ENCODE measurements at regions not wholly inside any gene's neighbourhood (a gene's known extent, or its start where the extent isn't known, plus 50 kb on each side); places are given as distances from the start of the nearest gene placed in this dataset.

DNA sequence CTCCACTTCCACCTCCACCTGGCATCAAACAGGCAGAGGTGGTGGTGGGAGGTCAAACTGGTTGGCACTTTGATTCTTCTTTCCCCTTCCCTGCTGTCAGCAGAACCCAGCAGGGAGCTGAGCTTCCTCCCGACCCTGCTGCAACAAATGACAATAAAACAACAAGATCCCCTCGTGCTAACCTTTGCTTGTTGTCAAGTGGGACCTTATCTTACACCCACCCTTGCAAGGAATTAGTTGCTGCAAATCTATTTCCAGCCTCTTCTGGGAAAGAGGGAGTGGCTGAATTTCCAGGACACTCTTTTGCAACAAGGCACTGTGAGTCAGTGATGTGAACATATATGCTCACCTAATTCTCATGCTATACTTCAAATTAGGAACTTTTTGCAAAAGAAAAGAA lies 655.1 kb downstream of the DSC3 start:
- Mint-ChIP-seq H3K4me1 (no peaks in the 10 kb centered on the region), H3K9me3 (peaks cover 15% of the 10 kb centered on the region), H3K27ac (no peak overlapping the region), H3K4me3 (no peak overlapping the region), H3K36me3 (ENCODE audit: low read depth) (no peaks in the 10 kb centered on the region), H3K27me3 (no peaks in the 10 kb centered on the region)
- ChIA-PET CTCF (no interaction called here), POLR2A (no interaction called here)
- DNase-seq: no peak

DNA sequence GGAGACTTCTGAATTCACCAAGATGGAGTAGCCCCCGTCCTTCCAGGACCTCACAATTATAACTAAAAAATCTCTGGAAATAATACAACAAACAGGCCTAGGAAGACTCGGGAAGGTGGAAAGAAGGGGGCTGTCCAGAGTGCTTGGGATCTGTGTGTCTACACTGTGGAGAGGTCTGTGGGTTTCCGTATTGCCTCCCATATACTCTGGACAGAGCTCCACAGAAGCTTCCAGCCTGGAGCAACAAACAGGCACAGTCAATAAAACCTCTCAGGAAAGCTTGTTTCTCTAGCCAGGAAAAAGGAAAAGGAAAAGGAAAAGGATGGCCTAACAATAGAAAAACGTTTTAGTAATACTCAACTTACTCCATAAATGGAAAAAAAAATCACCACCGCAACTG lies 655.9 kb downstream of the DSC3 start:
- no peaks in the 10 kb centered on the region for H3K4me1 Mint-ChIP-seq
- no peak overlapping the region for H3K27ac Mint-ChIP-seq
- no peak for DNase-seq
- no peak overlapping the region for H3K4me3 Mint-ChIP-seq
- no peaks in the 10 kb centered on the region for H3K36me3 Mint-ChIP-seq (ENCODE audit: low read depth)
- POLR2A ChIA-PET: no interaction called here
- no peaks in the 10 kb centered on the region for H3K27me3 Mint-ChIP-seq
- CTCF ChIA-PET: no interaction called here
- peaks cover 16% of the 10 kb centered on the region for H3K9me3 Mint-ChIP-seq

DNA sequence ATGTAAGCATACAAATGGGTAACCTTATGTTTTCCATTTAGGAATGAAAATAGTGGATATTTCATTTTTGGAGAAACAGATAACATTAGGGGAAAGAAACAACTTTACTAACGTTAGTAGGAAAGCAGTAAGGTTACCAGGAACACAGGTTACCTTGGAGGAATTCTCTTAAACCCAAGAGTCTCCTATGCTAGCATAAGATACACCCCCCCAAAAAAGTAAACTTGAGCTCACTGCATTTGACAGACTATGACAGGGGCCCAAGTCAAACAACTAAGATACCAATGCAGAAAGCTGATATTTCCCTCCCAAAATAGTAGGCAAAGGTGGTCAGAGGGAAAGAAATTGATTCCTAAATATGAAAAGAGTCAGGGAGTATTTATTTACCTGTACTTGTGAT lies 656.9 kb downstream of the DSC3 start:
- H3K4me1 Mint-ChIP-seq: no peaks in the 10 kb centered on the region
- CTCF ChIA-PET: no interaction called here

DNA sequence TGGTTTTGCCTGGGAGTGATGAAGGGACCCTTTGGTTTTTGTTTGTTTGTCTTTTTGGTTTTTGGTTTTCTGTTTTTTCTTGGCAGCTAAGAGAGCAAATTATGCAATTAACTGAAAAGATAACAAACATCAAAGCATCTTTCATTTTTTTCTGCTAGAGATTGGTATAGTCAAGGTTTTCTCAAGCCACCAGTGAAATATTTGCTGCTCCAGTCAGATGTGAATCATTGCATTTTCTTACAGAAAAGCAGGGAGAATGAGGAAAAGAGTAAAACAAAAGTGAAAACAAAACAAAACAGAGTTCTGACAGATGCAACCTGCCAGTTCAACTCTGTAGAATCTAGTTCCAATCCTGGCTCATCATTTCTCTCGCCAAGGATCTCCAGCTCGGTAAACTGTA lies 660.7 kb downstream of the DSC3 start:
- no peak overlapping the region for H3K27ac Mint-ChIP-seq
- no peak for DNase-seq
- H3K4me1 Mint-ChIP-seq: no peaks in the 10 kb centered on the region
- no peaks in the 10 kb centered on the region for H3K27me3 Mint-ChIP-seq
- peaks cover 30% of the 10 kb centered on the region for H3K9me3 Mint-ChIP-seq
- POLR2A ChIA-PET: no interaction called here
- H3K4me3 Mint-ChIP-seq: no peak overlapping the region
- H3K36me3 Mint-ChIP-seq (ENCODE audit: low read depth): no peaks in the 10 kb centered on the region
- CTCF ChIA-PET: no interaction called here

More for the DNA sequence above, 656.9 kb downstream of the DSC3 start:
- Mint-ChIP-seq H3K27ac (no peak overlapping the region), H3K4me3 (no peak overlapping the region), H3K27me3 (no peaks in the 10 kb centered on the region), H3K36me3 (ENCODE audit: low read depth) (no peaks in the 10 kb centered on the region), H3K9me3 (peaks cover 19% of the 10 kb centered on the region)
- DNase-seq: no peak
- POLR2A ChIA-PET: no interaction called here

DNA sequence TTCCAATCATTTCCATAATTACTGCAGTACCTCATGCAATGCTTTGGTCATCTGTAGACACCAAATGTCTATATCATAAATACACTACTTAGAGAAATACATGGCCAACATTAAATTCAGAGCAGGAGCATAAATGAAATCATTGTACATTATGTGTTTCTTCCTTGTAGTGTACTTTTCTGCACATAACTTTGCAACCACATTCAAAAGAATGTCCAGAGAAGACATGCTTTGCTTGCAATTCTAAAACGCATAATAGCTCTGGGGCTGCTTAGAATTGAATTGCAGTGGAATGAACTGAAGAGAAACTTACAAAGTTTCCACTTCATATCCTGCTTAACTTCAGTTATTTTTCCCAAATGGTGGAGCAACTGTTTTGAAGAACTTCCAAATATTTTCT lies 664.4 kb downstream of the DSC3 start:
- H3K9me3 Mint-ChIP-seq: peaks cover 27% of the 10 kb centered on the region
- POLR2A ChIA-PET: no interaction called here

DNA sequence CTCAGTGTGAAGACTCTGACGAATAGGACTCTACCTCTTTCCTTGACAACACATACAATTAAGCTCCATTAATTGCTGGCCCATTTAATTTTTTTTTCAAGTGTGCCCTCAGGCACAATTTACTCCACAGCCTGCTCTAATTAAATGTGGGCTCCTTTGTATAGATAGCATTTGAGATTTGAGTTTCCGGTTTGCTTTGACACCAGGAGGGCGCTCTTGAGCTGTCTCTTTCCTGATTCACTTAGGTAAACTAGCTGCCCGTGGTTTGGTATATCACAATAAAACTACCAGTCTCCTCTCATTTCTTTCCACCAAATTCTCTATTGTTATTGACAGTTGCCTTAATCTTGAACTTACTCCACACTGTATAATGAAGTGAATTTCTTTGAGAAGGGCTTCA lies 666.0 kb downstream of the DSC3 start:
- Mint-ChIP-seq H3K9me3 (peaks cover 20% of the 10 kb centered on the region), H3K27me3 (no peaks in the 10 kb centered on the region), H3K27ac (no peak overlapping the region), H3K36me3 (ENCODE audit: low read depth) (no peaks in the 10 kb centered on the region), H3K4me1 (no peaks in the 10 kb centered on the region), H3K4me3 (no peak overlapping the region)
- DNase-seq: no peak
- ChIA-PET CTCF (no interaction called here), POLR2A (no interaction called here)

More for the DNA sequence above, 664.4 kb downstream of the DSC3 start:
- Mint-ChIP-seq H3K27me3 (no peaks in the 10 kb centered on the region), H3K4me3 (no peak overlapping the region), H3K4me1 (no peaks in the 10 kb centered on the region), H3K27ac (no peak overlapping the region), H3K36me3 (ENCODE audit: low read depth) (no peaks in the 10 kb centered on the region)
- CTCF ChIA-PET: no interaction called here
- DNase-seq: no peak

DNA sequence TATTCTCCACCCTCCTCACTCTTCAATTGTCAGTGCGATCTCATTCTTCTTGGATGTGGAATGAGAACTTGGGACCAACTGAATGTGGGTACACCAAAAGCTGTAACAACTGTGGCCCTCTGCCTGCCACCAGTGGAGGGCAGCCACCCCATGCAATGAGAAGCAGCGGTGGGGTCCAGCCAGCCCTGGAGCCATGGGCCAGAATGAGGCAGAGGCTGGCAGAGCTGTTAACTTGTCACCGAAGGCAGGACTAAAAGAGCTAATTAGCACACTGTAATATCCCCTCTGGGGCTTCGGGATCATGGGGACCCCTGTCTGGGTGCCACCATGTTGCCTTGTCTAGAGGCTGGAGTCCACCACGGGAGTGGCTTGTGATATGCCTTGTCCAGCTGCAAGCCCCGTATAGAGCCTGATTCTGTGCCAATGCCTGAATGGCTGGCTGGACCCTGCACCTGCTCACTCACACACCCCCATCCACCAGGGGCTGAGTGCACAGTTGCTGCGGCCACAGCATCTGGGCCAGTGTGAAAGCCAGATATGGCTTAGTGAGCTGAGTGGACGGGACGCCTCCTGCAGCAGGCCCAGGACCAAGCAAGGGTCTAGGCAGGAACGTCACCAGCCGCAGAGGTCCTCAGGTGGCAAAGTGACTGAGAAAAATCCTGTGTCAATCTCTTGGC lies 680.5 kb downstream of the DSC3 start:
- ChIA-PET POLR2A (no interaction called here), CTCF (no interaction called here)
- Mint-ChIP-seq H3K27ac (no peak overlapping the region), H3K27me3 (no peaks in the 10 kb centered on the region), H3K4me1 (no peaks in the 10 kb centered on the region), H3K4me3 (no peak overlapping the region), H3K9me3 (peaks cover 4% of the 10 kb centered on the region), H3K36me3 (ENCODE audit: low read depth) (no peaks in the 10 kb centered on the region)
- DNase-seq: no peak

DNA sequence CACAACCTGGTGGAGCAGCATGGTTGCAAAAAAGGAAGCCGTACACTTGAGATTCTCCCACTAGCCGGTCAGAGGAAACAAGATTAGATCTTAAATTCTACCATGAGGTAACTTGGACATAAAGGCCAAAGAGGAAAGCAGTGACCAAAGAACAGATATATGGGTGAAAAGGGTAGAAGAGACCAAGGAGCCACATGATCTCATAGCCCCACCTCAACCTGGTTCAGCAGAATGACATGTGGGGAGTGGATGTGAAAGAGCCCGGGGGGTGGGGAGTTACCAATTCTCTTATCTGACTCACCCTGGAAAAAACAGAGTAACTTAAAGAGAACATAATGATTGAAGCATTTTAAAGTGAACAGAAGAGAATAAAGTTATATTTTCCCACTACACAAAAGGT lies 683.0 kb downstream of the DSC3 start:
- no peak overlapping the region for H3K27ac Mint-ChIP-seq
- H3K27me3 Mint-ChIP-seq: no peaks in the 10 kb centered on the region
- H3K36me3 Mint-ChIP-seq (ENCODE audit: low read depth): no peaks in the 10 kb centered on the region
- peaks cover 4% of the 10 kb centered on the region for H3K9me3 Mint-ChIP-seq
- DNase-seq: no peak
- H3K4me3 Mint-ChIP-seq: no peak overlapping the region
- POLR2A ChIA-PET: no interaction called here
- CTCF ChIA-PET: no interaction called here
- no peaks in the 10 kb centered on the region for H3K4me1 Mint-ChIP-seq

DNA sequence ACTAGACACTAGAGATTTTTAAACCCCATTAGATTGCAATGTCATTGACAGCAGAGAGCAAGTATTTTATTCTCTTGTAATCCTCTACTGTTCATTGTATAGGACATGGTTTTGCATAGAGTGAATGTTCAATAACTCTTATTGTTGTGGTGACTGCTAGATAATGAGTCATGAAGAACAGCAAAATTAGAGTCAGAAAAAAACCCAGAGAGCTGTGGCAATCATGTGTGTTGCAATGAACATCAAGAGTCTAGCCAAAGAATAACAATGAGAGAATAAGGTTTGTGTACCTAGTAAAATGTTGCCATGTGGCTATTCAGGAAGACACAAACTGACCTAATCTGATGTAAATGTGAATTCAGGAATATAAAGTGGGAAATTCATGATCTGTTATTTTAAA lies 684.0 kb downstream of the DSC3 start:
- no peaks in the 10 kb centered on the region for H3K27me3 Mint-ChIP-seq
- H3K4me1 Mint-ChIP-seq: no peaks in the 10 kb centered on the region
- H3K36me3 Mint-ChIP-seq (ENCODE audit: low read depth): no peaks in the 10 kb centered on the region
- POLR2A ChIA-PET: no interaction called here
- peaks cover 4% of the 10 kb centered on the region for H3K9me3 Mint-ChIP-seq
- H3K4me3 Mint-ChIP-seq: no peak overlapping the region
- no peak for DNase-seq
- H3K27ac Mint-ChIP-seq: no peak overlapping the region
- CTCF ChIA-PET: no interaction called here

DNA sequence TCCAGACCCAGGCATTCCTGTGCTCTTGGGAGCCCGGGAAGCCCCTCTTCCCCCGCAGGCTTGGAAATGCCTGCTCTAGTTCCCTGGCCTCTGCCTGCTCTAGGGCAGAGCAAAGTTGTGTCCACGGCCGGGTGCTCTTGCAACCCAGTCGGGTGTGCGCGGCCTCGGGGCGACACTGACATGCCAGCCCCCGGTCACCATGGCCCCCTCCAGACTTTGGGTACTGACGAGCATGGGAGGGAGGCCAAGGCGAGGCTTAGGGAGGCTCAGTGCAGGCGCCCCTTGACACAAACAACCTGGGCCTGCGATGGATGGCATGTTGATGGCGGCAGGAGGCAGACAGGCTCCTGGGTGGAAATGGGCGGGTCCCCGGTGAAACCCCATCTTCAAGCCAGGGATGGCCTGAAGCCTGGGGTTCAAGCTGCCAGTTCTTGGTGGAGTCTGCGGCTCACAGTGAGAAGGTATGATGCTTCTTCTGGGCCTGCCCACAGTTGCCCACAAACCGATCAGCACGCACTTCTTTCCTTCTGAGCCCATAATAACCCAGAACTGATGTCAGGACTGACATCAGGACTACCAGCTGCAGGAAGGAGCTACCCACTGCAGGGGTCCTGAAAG lies 689.9 kb downstream of the DSC3 start:
- Mint-ChIP-seq H3K27ac (no peak overlapping the region), H3K4me3 (no peak overlapping the region), H3K36me3 (ENCODE audit: low read depth) (no peaks in the 10 kb centered on the region), H3K4me1 (no peaks in the 10 kb centered on the region), H3K27me3 (no peaks in the 10 kb centered on the region), H3K9me3 (peaks cover 15% of the 10 kb centered on the region)
- POLR2A ChIA-PET: no interaction called here
- CTCF ChIA-PET: no interaction called here
- DNase-seq: no peak

DNA sequence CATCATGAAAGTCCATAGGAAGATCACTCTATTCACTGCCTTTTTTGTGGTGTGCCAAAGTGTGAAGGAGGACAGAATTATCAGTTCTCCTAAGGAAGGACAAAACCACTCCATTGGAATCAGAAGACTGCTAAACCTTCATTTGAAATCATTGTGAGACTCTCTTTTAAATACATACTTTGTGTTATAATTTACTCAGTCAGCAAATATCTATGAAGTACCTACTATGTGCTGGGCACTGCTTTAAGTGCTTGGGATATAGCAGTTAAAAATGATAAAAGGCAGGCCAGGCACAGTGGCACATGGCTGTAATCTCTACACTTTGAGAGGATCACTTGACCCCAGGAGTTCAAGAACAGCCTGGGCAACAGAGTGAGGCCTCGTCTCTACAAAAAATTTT lies 692.3 kb downstream of the DSC3 start:
- Mint-ChIP-seq H3K36me3 (ENCODE audit: low read depth) (no peaks in the 10 kb centered on the region), H3K27me3 (no peaks in the 10 kb centered on the region), H3K4me1 (no peaks in the 10 kb centered on the region), H3K9me3 (peaks cover 18% of the 10 kb centered on the region), H3K4me3 (no peak overlapping the region), H3K27ac (no peak overlapping the region)
- no peak for DNase-seq
- ChIA-PET POLR2A (no interaction called here), CTCF (no interaction called here)

DNA sequence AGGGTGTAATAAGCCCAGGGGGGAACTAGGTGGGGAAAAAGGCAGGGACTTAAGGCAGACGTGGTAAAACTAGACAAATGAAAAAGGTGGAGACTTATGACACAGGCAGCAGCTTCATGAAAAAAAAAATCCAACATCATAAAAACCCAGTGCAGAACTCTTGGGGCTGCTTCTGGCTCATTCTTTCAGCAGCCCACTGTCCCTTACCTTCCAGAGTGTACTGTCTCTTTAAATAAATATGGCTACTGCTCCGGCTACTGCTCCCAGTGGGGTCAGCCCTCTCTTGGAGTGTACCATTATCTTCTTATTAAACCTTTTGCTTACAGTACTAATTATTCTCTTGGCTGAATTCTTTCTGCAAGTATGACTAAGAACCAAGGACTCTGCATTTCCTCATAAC lies 699.5 kb downstream of the DSC3 start:
- Mint-ChIP-seq H3K4me1 (no peaks in the 10 kb centered on the region), H3K4me3 (no peak overlapping the region), H3K9me3 (peaks cover 10% of the 10 kb centered on the region), H3K27me3 (no peaks in the 10 kb centered on the region), H3K27ac (no peak overlapping the region), H3K36me3 (ENCODE audit: low read depth) (no peaks in the 10 kb centered on the region)
- ChIA-PET CTCF (no interaction called here), POLR2A (no interaction called here)
- no peak for DNase-seq

DNA sequence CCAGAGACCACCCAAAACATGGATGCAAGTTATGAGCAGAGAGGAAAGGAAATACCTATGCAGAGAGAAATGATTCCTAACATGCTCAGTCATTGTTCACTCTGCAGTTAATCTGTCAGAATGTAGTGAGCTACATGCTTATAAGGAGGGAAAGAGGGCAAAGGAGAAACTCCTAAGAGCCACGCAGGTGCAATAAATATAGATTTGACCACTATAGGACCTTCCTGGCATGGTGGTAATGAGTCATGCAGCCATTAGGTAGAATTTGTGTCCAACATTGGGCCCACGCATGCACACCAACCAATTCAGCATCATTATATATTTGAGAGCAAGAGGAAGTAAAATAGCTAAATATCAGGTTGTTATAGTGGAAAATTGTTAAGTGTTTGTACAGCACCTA lies 699.9 kb downstream of the DSC3 start:
- CTCF ChIA-PET: no interaction called here
- no peak for DNase-seq
- peaks cover 8% of the 10 kb centered on the region for H3K9me3 Mint-ChIP-seq

DNA sequence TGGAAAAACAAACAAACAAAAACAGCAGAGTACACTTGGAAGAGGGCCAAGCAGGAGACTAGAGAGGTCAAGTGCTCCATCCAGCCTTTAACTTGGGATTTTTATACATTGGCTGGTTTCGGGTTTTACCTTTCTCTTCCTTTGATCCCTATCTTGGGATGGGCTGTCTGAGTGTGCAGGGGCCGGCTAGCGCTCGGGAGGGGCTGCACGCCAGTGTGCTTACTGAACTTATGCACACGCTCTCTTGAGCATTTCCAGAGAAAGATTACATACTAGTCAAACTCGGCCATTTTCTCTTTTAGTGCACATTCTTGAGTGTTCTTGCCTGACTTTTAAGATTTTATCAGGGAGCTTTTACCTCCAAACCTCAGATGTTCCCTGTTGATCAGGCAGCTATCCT lies 707.8 kb downstream of the DSC3 start:
- ChIA-PET CTCF (no interaction called here), POLR2A (no interaction called here)
- no peak for DNase-seq
- no peaks in the 10 kb centered on the region for H3K36me3 Mint-ChIP-seq (ENCODE audit: low read depth)
- H3K27me3 Mint-ChIP-seq: no peaks in the 10 kb centered on the region
- peaks cover 5% of the 10 kb centered on the region for H3K9me3 Mint-ChIP-seq
- no peaks in the 10 kb centered on the region for H3K4me1 Mint-ChIP-seq
- H3K4me3 Mint-ChIP-seq: no peak overlapping the region
- H3K27ac Mint-ChIP-seq: no peak overlapping the region

More for the DNA sequence above, 699.9 kb downstream of the DSC3 start:
- H3K4me1 Mint-ChIP-seq: no peaks in the 10 kb centered on the region
- H3K27ac Mint-ChIP-seq: no peak overlapping the region
- POLR2A ChIA-PET: no interaction called here
- H3K36me3 Mint-ChIP-seq (ENCODE audit: low read depth): no peaks in the 10 kb centered on the region
- no peaks in the 10 kb centered on the region for H3K27me3 Mint-ChIP-seq
- H3K4me3 Mint-ChIP-seq: no peak overlapping the region
